Posterior cingulate gyrus (tissue), 11 donors: ENCODE measurements at regions not wholly inside any gene's neighbourhood (a gene's known extent, or its start where the extent isn't known, plus 50 kb on each side); places are given as distances from the start of the nearest gene placed in this dataset.

Experiments used
- DNase-seq, 10 donors: peaks; one replicate each; pipeline versions ENCODE4 v3.0.0 to v3.0.0-alpha.2; 2020 to 2021; ENCODE audit warnings: mixed read lengths in 3 of 10
- intact Hi-C: fragments of 100-400 bp; cut with DNase I; formaldehyde crosslinking; loops from one replicate; pipeline ENCODE4 v1.15.1; 2023

- DNase-seq: no peak
- intact Hi-C loops: no loop called here
Measured at GRCh38 chr12:107339487-107339886, 246.1 kb upstream of the CRY1 start.

GRCh38 chr12:107339932-107340331 is 246.6 kb upstream of the CRY1 start:
- intact Hi-C loops: no loop called here
- no peak for DNase-seq

- no peak for DNase-seq
- intact Hi-C loops: no loop called here
Measured at GRCh38 chr12:107340898-107341297, 247.5 kb upstream of the CRY1 start.

- no peak for DNase-seq
- intact Hi-C loops: no loop called here
Measured at GRCh38 chr12:107344035-107344808, 250.9 kb upstream of the CRY1 start.

- no peak for DNase-seq
- intact Hi-C loops: no loop called here
Measured at GRCh38 chr12:107347261-107347660, 253.9 kb upstream of the CRY1 start.

GRCh38 chr12:107349008-107349747 is 255.8 kb upstream of the CRY1 start:
- intact Hi-C loops: no loop called here
- DNase-seq: peak in 5 of 10 donors; percentile 18 to 77 (median 33)

- DNase-seq: no peak
- intact Hi-C loops: no loop called here
Measured at GRCh38 chr12:107349839-107350238, 256.5 kb upstream of the CRY1 start.

- no peak for DNase-seq
- intact Hi-C loops: no loop called here
Measured at GRCh38 chr12:107351109-107351508, 257.8 kb upstream of the CRY1 start.

- intact Hi-C loops: no loop called here
- DNase-seq: no peak
Measured at GRCh38 chr12:107351713-107352112, 258.4 kb upstream of the CRY1 start.

GRCh38 chr12:107352347-107353081 is 259.2 kb upstream of the CRY1 start:
- no peak for DNase-seq
- intact Hi-C loops: no loop called here

GRCh38 chr12:107353312-107353711 is 260.0 kb upstream of the CRY1 start:
- no peak for DNase-seq
- intact Hi-C loops: no loop called here

GRCh38 chr12:107355004-107355565 is 261.7 kb upstream of the CRY1 start:
- intact Hi-C loops: no loop called here
- no peak for DNase-seq

GRCh38 chr12:107355612-107356011 is 262.3 kb upstream of the CRY1 start:
- intact Hi-C loops: no loop called here

GRCh38 chr12:107356266-107356936 is 263.1 kb upstream of the CRY1 start:
- no peak for DNase-seq
- intact Hi-C loops: no loop called here

More at GRCh38 chr12:107355612-107356011, 262.3 kb upstream of the CRY1 start:
- no peak for DNase-seq

- intact Hi-C loops: no loop called here
- no peak for DNase-seq
Measured at GRCh38 chr12:107356937-107357295, 263.6 kb upstream of the CRY1 start.

- intact Hi-C loops: no loop called here
- DNase-seq: no peak
Measured at GRCh38 chr12:107359382-107359781, 266.0 kb upstream of the CRY1 start.

- intact Hi-C loops: no loop called here
- no peak for DNase-seq
Measured at GRCh38 chr12:107360033-107360432, 266.7 kb upstream of the CRY1 start.

GRCh38 chr12:107360482-107360881 is 267.1 kb upstream of the CRY1 start:
- intact Hi-C loops: no loop called here
- no peak for DNase-seq

GRCh38 chr12:107361970-107362369 is 268.6 kb upstream of the CRY1 start:
- intact Hi-C loops: no loop called here
- DNase-seq: no peak

GRCh38 chr12:107362960-107363359 is 269.6 kb upstream of the CRY1 start:
- intact Hi-C loops: no loop called here

More at GRCh38 chr12:107362960-107363359, 269.6 kb upstream of the CRY1 start:
- DNase-seq: no peak
